HUES48 (cell line): ENCODE measurements at regions not wholly inside any gene's neighbourhood (a gene's known extent, or its start where the extent isn't known, plus 50 kb on each side); places are given as distances from the start of the nearest gene placed in this dataset.
"Not testable (repeated sequence)": the region's sequence is repeated elsewhere in the genome, so short reads cannot be mapped to it uniquely, and the experiment has no call there.

Source experiments
- H3K27ac ChIP-seq: one replicate; pipeline ENCODE4 v1.7.0; 2013; ENCODE audit warnings: low read depth, low read length, inconsistent platforms
- H3K27me3 ChIP-seq: 2 replicates; pipeline ENCODE4 v1.6.1; 2013; ENCODE audit warnings: mild to moderate bottlenecking, low read length; ENCODE audit not compliant: control insufficient read depth, insufficient read depth
- H3K36me3 ChIP-seq: 2 replicates; pipeline ENCODE4 v1.6.1; 2013; ENCODE audit warnings: low read length; ENCODE audit not compliant: control insufficient read depth, insufficient read depth
- H3K4me1 ChIP-seq: 2 replicates; pipeline ENCODE4 v1.6.1; 2013; ENCODE audit warnings: mild to moderate bottlenecking, low read length; ENCODE audit not compliant: control insufficient read depth, insufficient read depth
- H3K4me3 ChIP-seq: 2 replicates; pipeline ENCODE4 v1.5.1; 2013; ENCODE audit warnings: mild to moderate bottlenecking, low read depth, low read length
- H3K9ac ChIP-seq: 2 replicates; pipeline ENCODE4 v1.6.1; 2013; ENCODE audit warnings: mild to moderate bottlenecking, low read depth, low read length, moderate library complexity
- H3K9me3 ChIP-seq: 2 replicates; pipeline ENCODE4 v1.6.1; 2013; ENCODE audit warnings: low read length; ENCODE audit not compliant: control insufficient read depth, insufficient read depth

DNA sequence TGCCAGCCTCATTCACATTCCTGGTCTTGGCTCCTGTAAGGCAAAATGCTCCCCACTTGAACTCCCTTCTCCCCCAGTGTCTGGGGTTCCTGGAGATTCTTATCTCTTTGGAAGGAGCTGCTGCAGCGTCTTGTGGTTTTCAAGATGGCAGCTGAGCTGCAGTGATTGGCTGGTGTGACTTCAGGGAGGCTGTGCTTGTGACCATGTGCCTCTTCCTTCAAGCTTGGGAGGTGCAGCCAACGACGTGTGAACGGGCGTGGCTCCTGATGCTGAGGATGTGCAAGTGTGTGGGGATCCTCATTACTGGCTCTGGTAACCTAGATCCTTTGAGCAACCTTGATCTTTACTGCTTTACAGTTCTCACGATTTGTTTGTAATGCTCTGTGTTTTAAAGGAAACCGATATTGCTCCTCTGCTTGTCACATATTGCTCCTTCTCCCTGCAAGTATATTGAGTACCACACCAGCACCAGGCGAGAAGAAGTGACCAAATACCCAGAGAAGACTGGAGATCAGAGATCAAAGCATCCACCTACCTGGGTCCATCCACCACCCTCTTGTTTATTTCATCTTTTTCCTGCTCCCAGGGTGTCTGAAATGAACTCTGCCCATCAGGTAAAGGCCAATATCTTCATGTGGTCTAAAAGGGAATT, 208.5 kb downstream of the FGF9 start:
- Histone ChIP-seq H3K4me1 (no peaks in the 10 kb centered on the region), H3K9ac (no peak overlapping the region), H3K27me3 (no peaks in the 10 kb centered on the region), H3K4me3 (no peak overlapping the region), H3K9me3 (no peaks in the 10 kb centered on the region), H3K36me3 (no peaks in the 10 kb centered on the region), H3K27ac (no peak overlapping the region)

DNA sequence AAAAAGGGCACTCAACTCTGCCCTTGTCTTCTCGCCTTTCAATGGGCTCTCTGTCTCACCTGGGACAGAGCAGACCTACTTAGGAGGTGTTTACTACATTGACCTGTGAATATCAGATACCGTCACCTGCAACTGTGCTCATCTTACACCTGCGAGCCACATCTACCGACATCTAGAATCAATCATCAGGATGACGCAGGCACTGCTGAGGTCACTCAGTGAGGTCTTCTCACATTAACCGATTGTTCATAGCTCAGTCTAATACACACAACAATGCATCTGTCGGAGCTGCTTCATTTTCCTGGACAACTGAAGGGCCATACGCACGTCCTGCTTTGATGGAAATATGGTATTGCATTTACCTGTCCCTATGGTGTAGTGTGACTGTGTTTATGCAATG, 211.9 kb downstream of the FGF9 start:
- no peaks in the 10 kb centered on the region for H3K4me1 ChIP-seq
- H3K9me3 ChIP-seq: no peaks in the 10 kb centered on the region
- no peak overlapping the region for H3K9ac ChIP-seq
- H3K27ac ChIP-seq: no peak overlapping the region
- H3K27me3 ChIP-seq: no peaks in the 10 kb centered on the region
- no peak overlapping the region for H3K4me3 ChIP-seq
- no peaks in the 10 kb centered on the region for H3K36me3 ChIP-seq

- no peak overlapping the region for H3K9ac ChIP-seq
- H3K4me3 ChIP-seq: no peak overlapping the region
Measured at GRCh38 chr13:21883713-21884112, 212.8 kb downstream of the FGF9 start.

DNA sequence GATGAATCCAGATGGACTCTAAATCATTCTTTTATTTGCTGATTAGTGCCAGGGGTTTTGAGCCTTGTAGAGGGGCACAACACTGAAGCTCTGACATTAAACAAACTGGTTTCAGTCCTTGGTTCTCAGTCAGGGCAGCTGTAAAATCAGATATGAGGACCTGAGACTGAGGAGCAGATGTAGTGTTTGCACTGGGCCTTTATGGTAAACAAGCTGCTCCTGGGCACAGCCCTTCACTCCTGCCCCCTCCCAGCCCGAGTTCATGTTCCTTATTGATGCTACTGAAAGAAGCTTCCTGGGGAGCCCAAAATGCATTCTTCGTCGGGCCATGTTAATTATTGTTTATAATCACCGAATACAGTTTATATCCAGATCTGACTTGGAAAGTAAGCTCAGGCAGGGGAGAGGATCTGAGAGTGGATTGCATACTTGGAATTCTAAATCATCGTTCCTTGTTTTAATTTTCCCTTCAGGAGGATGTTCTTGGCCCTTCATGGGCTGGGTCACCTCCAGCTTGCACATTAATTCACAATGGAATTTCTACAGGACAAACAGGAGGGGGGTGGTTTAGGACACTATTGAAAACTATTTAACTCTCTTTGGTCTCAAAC, 213.5 kb downstream of the FGF9 start:
- no peaks in the 10 kb centered on the region for H3K36me3 ChIP-seq
- no peaks in the 10 kb centered on the region for H3K4me1 ChIP-seq
- H3K9ac ChIP-seq: no peak overlapping the region
- H3K4me3 ChIP-seq: no peak overlapping the region
- H3K27ac ChIP-seq: no peak overlapping the region
- no peaks in the 10 kb centered on the region for H3K9me3 ChIP-seq
- no peaks in the 10 kb centered on the region for H3K27me3 ChIP-seq

More at GRCh38 chr13:21883713-21884112, 212.8 kb downstream of the FGF9 start:
- Histone ChIP-seq H3K27me3 (no peaks in the 10 kb centered on the region), H3K27ac (no peak overlapping the region), H3K4me1 (no peaks in the 10 kb centered on the region), H3K9me3 (no peaks in the 10 kb centered on the region), H3K36me3 (no peaks in the 10 kb centered on the region)

DNA sequence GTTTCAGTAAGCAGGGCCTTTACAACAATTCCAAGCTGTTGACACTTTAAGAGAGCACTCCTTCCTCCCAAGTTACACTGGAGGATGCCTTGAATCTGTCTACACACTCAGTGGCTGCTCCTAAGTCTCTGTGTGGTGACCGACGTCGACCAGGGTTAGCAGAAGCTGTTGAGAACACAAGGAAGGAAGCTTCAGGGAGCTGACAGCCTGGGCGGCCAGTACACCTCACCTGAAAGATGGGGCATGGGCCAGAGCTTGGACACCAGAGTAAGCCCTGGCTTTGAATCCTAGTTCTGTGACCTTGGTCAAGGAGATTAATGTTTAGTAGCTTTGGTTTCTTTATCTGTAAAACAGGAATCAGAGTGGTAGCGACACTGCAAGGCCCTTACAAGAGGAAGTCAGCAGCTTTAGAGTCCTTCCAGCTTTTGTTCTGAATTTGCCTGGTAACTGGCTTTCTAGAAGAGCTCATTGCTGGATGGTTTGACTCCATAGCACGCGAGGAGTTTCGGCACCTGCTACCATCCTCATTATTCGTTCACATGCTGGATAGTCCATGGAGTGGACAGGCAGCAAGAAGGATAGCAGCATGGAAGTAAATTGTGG, 214.2 kb downstream of the FGF9 start:
- Histone ChIP-seq H3K36me3 (no peaks in the 10 kb centered on the region), H3K9ac (no peak overlapping the region), H3K4me1 (no peaks in the 10 kb centered on the region), H3K27ac (no peak overlapping the region), H3K9me3 (no peaks in the 10 kb centered on the region), H3K4me3 (no peak overlapping the region), H3K27me3 (no peaks in the 10 kb centered on the region)

- Histone ChIP-seq H3K4me3 (no peak overlapping the region), H3K9ac (no peak overlapping the region), H3K36me3 (no peaks in the 10 kb centered on the region)
Measured at GRCh38 chr13:21885714-21886224, 214.9 kb downstream of the FGF9 start.

GRCh38 chr13:21889651-21890050, 218.8 kb downstream of the FGF9 start:
- Histone ChIP-seq H3K9me3 (no peaks in the 10 kb centered on the region), H3K27ac (no peak overlapping the region), H3K36me3 (no peaks in the 10 kb centered on the region), H3K9ac (no peak overlapping the region), H3K4me3 (no peak overlapping the region), H3K4me1 (no peaks in the 10 kb centered on the region), H3K27me3 (no peaks in the 10 kb centered on the region)

More at GRCh38 chr13:21885714-21886224, 214.9 kb downstream of the FGF9 start:
- H3K4me1 ChIP-seq: no peaks in the 10 kb centered on the region
- no peaks in the 10 kb centered on the region for H3K27me3 ChIP-seq
- H3K9me3 ChIP-seq: no peaks in the 10 kb centered on the region
- H3K27ac ChIP-seq: no peak overlapping the region

DNA sequence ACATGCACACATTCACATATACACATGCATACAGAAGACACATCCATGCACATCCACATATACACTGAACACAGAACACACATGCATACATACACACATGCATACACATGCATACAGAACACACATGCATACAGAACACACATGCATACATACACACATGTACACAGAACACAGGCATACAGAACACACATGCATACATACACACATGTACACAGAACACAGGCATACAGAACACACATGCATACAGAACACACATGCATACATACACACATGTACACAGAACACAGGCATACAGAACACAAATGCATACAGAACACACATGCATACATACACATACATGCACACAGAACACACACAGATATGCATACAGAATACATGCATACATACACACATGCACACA, 219.3 kb downstream of the FGF9 start:
- H3K9ac ChIP-seq, H3K9me3 ChIP-seq, H3K4me3 ChIP-seq, H3K27me3 ChIP-seq, H3K36me3 ChIP-seq, H3K4me1 ChIP-seq, H3K27ac ChIP-seq: not testable (repeated sequence)

- H3K27me3 ChIP-seq: no peaks in the 10 kb centered on the region
- no peaks in the 10 kb centered on the region for H3K4me1 ChIP-seq
- no peaks in the 10 kb centered on the region for H3K9me3 ChIP-seq
- H3K36me3 ChIP-seq: no peaks in the 10 kb centered on the region
- no peak overlapping the region for H3K4me3 ChIP-seq
- H3K9ac ChIP-seq: no peak overlapping the region
- H3K27ac ChIP-seq: no peak overlapping the region
Measured at GRCh38 chr13:21894091-21894490, 223.2 kb downstream of the FGF9 start.

- H3K4me3 ChIP-seq: no peak overlapping the region
- H3K36me3 ChIP-seq: no peaks in the 10 kb centered on the region
- no peak overlapping the region for H3K27ac ChIP-seq
- no peaks in the 10 kb centered on the region for H3K27me3 ChIP-seq
- no peak overlapping the region for H3K9ac ChIP-seq
- no peaks in the 10 kb centered on the region for H3K4me1 ChIP-seq
- H3K9me3 ChIP-seq: no peaks in the 10 kb centered on the region
Measured at GRCh38 chr13:21894703-21895699, 224.1 kb downstream of the FGF9 start.
